ENCODE measurements at regions not wholly inside any gene's neighbourhood (a gene's known extent, or its start where the extent isn't known, plus 50 kb on each side); places are given as distances from the start of the nearest gene placed in this dataset.
"Not testable (repeated sequence)": the region's sequence is repeated elsewhere in the genome, so short reads cannot be mapped to it uniquely, and the experiment has no call there.

GRCh38 chr3:90025019-90025418, 917.6 kb downstream of the EPHA3 start:
- DNase-seq, result no peak

- DNase-seq, result no peak
Measured at GRCh38 chr3:90026406-90026805, 919.0 kb downstream of the EPHA3 start.

- DNase-seq, result no peak
Measured at GRCh38 chr3:90031121-90031520, 923.7 kb downstream of the EPHA3 start.

- no peak for DNase-seq
Measured at GRCh38 chr3:90032980-90033641, 925.7 kb downstream of the EPHA3 start.

- DNase-seq, result no peak
Measured at GRCh38 chr3:90034038-90034437, 926.6 kb downstream of the EPHA3 start.

GRCh38 chr3:90035643-90036042, 928.2 kb downstream of the EPHA3 start:
- DNase-seq, result no peak

GRCh38 chr3:90036939-90037469, 929.6 kb downstream of the EPHA3 start:
- DNase-seq, result no peak

- no peak for DNase-seq
Measured at GRCh38 chr3:90039994-90040393, 932.6 kb downstream of the EPHA3 start.

- DNase-seq, result no peak
Measured at GRCh38 chr3:90040554-90040953, 933.1 kb downstream of the EPHA3 start.

GRCh38 chr3:90041995-90042394, 934.6 kb downstream of the EPHA3 start:
- no peak for DNase-seq

- no peak for DNase-seq
Measured at GRCh38 chr3:90043287-90043686, 935.9 kb downstream of the EPHA3 start.

- DNase-seq, result no peak
Measured at GRCh38 chr3:90044084-90044816, 936.8 kb downstream of the EPHA3 start.

- DNase-seq, result no peak
Measured at GRCh38 chr3:90052425-90052950, 945.1 kb downstream of the EPHA3 start.

GRCh38 chr3:90054311-90054710, 946.9 kb downstream of the EPHA3 start:
- no peak for DNase-seq

GRCh38 chr3:90055666-90056065, 948.2 kb downstream of the EPHA3 start:
- DNase-seq, result no peak

- no peak for DNase-seq
Measured at GRCh38 chr3:90056281-90057032, 949.0 kb downstream of the EPHA3 start.

GRCh38 chr3:90062016-90062415, 954.6 kb downstream of the EPHA3 start:
- DNase-seq, result no peak

- DNase-seq, result no peak
Measured at GRCh38 chr3:90062631-90063200, 955.3 kb downstream of the EPHA3 start.

GRCh38 chr3:90068783-90069182, 961.4 kb downstream of the EPHA3 start:
- DNase-seq, result no peak

GRCh38 chr3:90069748-90070147, 962.3 kb downstream of the EPHA3 start:
- no peak for DNase-seq

GRCh38 chr3:90076136-90076535, 968.7 kb downstream of the EPHA3 start:
- no peak for DNase-seq

GRCh38 chr3:90080988-90081387, 973.6 kb downstream of the EPHA3 start:
- DNase-seq, result no peak

- DNase-seq, result not testable (repeated sequence)
Measured at GRCh38 chr3:90086297-90086696, 978.9 kb downstream of the EPHA3 start.
